Stimulated activated CD8-positive, alpha-beta memory T cell treated with anti-CD3 and anti-CD28 coated beads, Interleukin-15, amount 100 ng/mL, for 48 hours (primary cell): ENCODE measurements at regions not wholly inside any gene's neighbourhood (a gene's known extent, or its start where the extent isn't known, plus 50 kb on each side); places are given as distances from the start of the nearest gene placed in this dataset.
A peak's percentile ranks its signal among the peaks of the same experiment; 100 is the strongest.
"Not testable (repeated sequence)": the region's sequence is repeated elsewhere in the genome, so short reads cannot be mapped to it uniquely, and the experiment has no call there.

Experiments
- DNase-seq, 2 donors: peaks; one replicate each; pipeline ENCODE4 v3.0.0-alpha.2; 2020; ENCODE audit warnings: low read depth in 2 of 2

GRCh38 chr7:3094701-3095445 lies 51.2 kb upstream of the CARD11 start:
- peak in 1 of 2 donors; percentile 38 for DNase-seq

GRCh38 chr7:3097734-3098133 lies 54.1 kb upstream of the CARD11 start:
- DNase-seq = no peak

GRCh38 chr7:3102159-3102558 lies 58.5 kb upstream of the CARD11 start:
- no peak for DNase-seq

GRCh38 chr7:3103614-3104398 lies 60.1 kb upstream of the CARD11 start:
- DNase-seq = peak in 1 of 2 donors; percentile 19

GRCh38 chr7:3105856-3106255 lies 62.2 kb upstream of the CARD11 start:
- no peak for DNase-seq

GRCh38 chr7:3106361-3106826 lies 62.7 kb upstream of the CARD11 start:
- DNase-seq = peak; percentile 51 to 56

GRCh38 chr7:3107228-3107763 lies 63.6 kb upstream of the CARD11 start:
- DNase-seq = no peak

GRCh38 chr7:3107889-3108570 lies 64.4 kb upstream of the CARD11 start:
- DNase-seq = no peak

GRCh38 chr7:3109311-3109915 lies 65.7 kb upstream of the CARD11 start:
- no peak for DNase-seq

- peak in 1 of 2 donors; percentile 47 for DNase-seq
Measured at GRCh38 chr7:3112479-3113134, 68.9 kb upstream of the CARD11 start.

GRCh38 chr7:3114917-3115316 lies 71.2 kb upstream of the CARD11 start:
- no peak for DNase-seq

GRCh38 chr7:3117081-3117480 lies 73.4 kb upstream of the CARD11 start:
- DNase-seq = no peak

- no peak for DNase-seq
Measured at GRCh38 chr7:3117488-3118231, 74.0 kb upstream of the CARD11 start.

- DNase-seq = not testable (repeated sequence)
Measured at GRCh38 chr7:3119352-3119927, 75.8 kb upstream of the CARD11 start.

GRCh38 chr7:3119963-3120362 lies 76.3 kb upstream of the CARD11 start:
- DNase-seq = no peak

GRCh38 chr7:3120513-3120912 lies 76.8 kb upstream of the CARD11 start:
- DNase-seq = no peak

- DNase-seq = no peak
Measured at GRCh38 chr7:3128857-3129490, 85.3 kb upstream of the CARD11 start.

- no peak for DNase-seq
Measured at GRCh38 chr7:3133811-3134385, 90.2 kb upstream of the CARD11 start.

- DNase-seq = peak in 1 of 2 donors; percentile 36
Measured at GRCh38 chr7:3134745-3135144, 91.1 kb upstream of the CARD11 start.
